HCT116 (cell line): ENCODE measurements at regions not wholly inside any gene's neighbourhood (a gene's known extent, or its start where the extent isn't known, plus 50 kb on each side); places are given as distances from the start of the nearest gene placed in this dataset.

Source experiments
- ATAC-seq: fragments of 200-7000 bp; cut with Tn5 transposase; 2 replicates; pipeline ENCODE4 v1.9.1; 2020; ENCODE audit warnings: mild to moderate bottlenecking, moderate library complexity
- BruUV-seq: library from RNA; stranded (reverse); fragments of 400-500 nt; replicated peaks from 2 replicates; lab custom pipeline; 2021; lab: Mats Ljungman, UMichigan
- CTCF ChIA-PET: fragments of 300-600 bp; sonication (Branson Sonifier 250); formaldehyde crosslinking; loops from one replicate; lab custom pipeline; 2021; ENCODE audit warnings: antibody characterized with exemption; lab: Charles Lee
- POLR2A ChIA-PET: fragments of 300-600, 350-600 bp; sonication (Branson Sonifier 250); formaldehyde crosslinking; loops from one replicate; lab custom pipeline; 2021; ENCODE audit warnings: antibody characterized with exemption; lab: Charles Lee
- RAD21 ChIA-PET, 2 experiments: fragments of 300-600 bp; sonication (Branson Sonifier 250); formaldehyde crosslinking; loops; one replicate each; lab custom pipeline; 2023; ENCODE audit warnings: low total read pairs in 2 of 2; ENCODE audit not compliant: uncharacterized antibody in 2 of 2, unreplicated experiment in 2 of 2, low non-redundant PET in 1 of 2; lab: Charles Lee
- DNase-seq: peaks from one replicate; pipeline ENCODE4 v3.0.0-alpha.2; 2010; ENCODE audit warnings: low read depth, low spot score
- H2AFZ ChIP-seq: fragments of 200-600 bp; shearing (Covaris generic), sonication (generic); 2 replicates; pipeline ENCODE4 v1.6.1; 2017; ENCODE audit warnings: low read depth, mixed run types, mixed read lengths, antibody characterized with exemption, low read length; ENCODE audit not compliant: poor library complexity, severe bottlenecking
- H3K27ac ChIP-seq: 2 replicates; pipeline ENCODE4 v1.5.1; 2012; ENCODE audit warnings: low read depth, low read length
- H3K27me3 ChIP-seq: fragments of 200-600 bp; sonication (generic); 2 replicates; pipeline ENCODE4 v1.6.1; 2016; ENCODE audit warnings: mixed run types, low read length, mixed read lengths; ENCODE audit not compliant: insufficient read depth
- H3K36me3 ChIP-seq, 2 experiments: fragments of 200-500 bp in 1 of 2; fragments of 200-600 bp in 1 of 2; sonication (Bioruptor generic) in 1 of 2; sonication (generic) in 1 of 2; 2 replicates each; pipeline versions ENCODE4 v1.5.1 to v1.6.1; 2014 to 2016; ENCODE audit warnings: low read length in 2 of 2, inconsistent platforms in 1 of 2, mixed read lengths in 1 of 2, mixed run types in 1 of 2; ENCODE audit not compliant: insufficient read depth in 2 of 2, control insufficient read depth in 1 of 2
- H3K4me1 ChIP-seq, 2 experiments: fragments of 200-600 bp in 1 of 2; sonication (generic) in 1 of 2; 2 replicates each; pipeline versions ENCODE4 v1.5.1 to v1.6.1; 2012 to 2017; ENCODE audit warnings: low read length in 2 of 2, inconsistent platforms in 1 of 2, mild to moderate bottlenecking in 1 of 2, mixed read lengths in 1 of 2, mixed run types in 1 of 2, moderate library complexity in 1 of 2; ENCODE audit not compliant: insufficient read depth in 2 of 2, control insufficient read depth in 1 of 2
- H3K4me2 ChIP-seq: fragments of 200-600 bp; sonication (generic); 2 replicates; pipeline ENCODE4 v1.6.1; 2017; ENCODE audit warnings: mixed run types, low read length, mixed read lengths
- H3K4me3 ChIP-seq, 2 experiments: fragments of 200-600 bp in 1 of 2; sonication (generic) in 1 of 2; replicated peaks in 1 of 2; 2 replicates each; pipeline ENCODE4 v1.5.1; 2011 to 2016; ENCODE audit warnings: low read length in 2 of 2, control low read depth in 1 of 2, low read depth in 1 of 2, mild to moderate bottlenecking in 1 of 2, mixed read lengths in 1 of 2, mixed run types in 1 of 2
- H3K79me2 ChIP-seq: fragments of 200-600 bp; sonication (generic); 2 replicates; pipeline ENCODE4 v1.6.1; 2017; ENCODE audit warnings: mild to moderate bottlenecking, mixed run types, low read length, moderate library complexity, mixed read lengths; ENCODE audit not compliant: insufficient read depth
- H3K9ac ChIP-seq: fragments of 200-600 bp; sonication (generic); 2 replicates; pipeline ENCODE4 v1.6.1; 2016; ENCODE audit warnings: low read length, mixed read lengths
- H3K9me2 ChIP-seq: fragments of 200-600 bp; sonication (generic), shearing (Covaris generic); 2 replicates; pipeline ENCODE4 v1.6.1; 2017; ENCODE audit warnings: mixed run types, mild to moderate bottlenecking, moderate library complexity; ENCODE audit not compliant: insufficient read depth
- H3K9me3 ChIP-seq, 2 experiments: fragments of 200-500 bp in 1 of 2; fragments of 200-600 bp in 1 of 2; sonication (Bioruptor generic) in 1 of 2; sonication (generic) in 1 of 2; 2 replicates each; pipeline ENCODE4 v1.6.1; 2014 to 2017; ENCODE audit warnings: low read length in 2 of 2, mixed read lengths in 2 of 2, inconsistent platforms in 1 of 2, low read depth in 1 of 2, mild to moderate bottlenecking in 1 of 2, mixed run types in 1 of 2, moderate library complexity in 1 of 2; ENCODE audit not compliant: control insufficient read depth in 1 of 2, insufficient read depth in 1 of 2
- H4K20me1 ChIP-seq: fragments of 200-600 bp; sonication (generic), shearing (Covaris generic); 2 replicates; pipeline ENCODE4 v1.6.1; 2017; ENCODE audit warnings: mixed run types, mild to moderate bottlenecking, moderate library complexity; ENCODE audit not compliant: insufficient read depth
- CBX3 ChIP-seq: IDR thresholded peaks from 2 replicates; pipeline ENCODE4 v1.6.1; 2012; ENCODE audit warnings: low read depth
- EGR1 ChIP-seq: IDR thresholded peaks from 2 replicates; pipeline ENCODE4 v1.6.1; 2012; ENCODE audit warnings: low read depth
- ELF1 ChIP-seq: IDR thresholded peaks from 2 replicates; pipeline ENCODE4 v1.6.1; 2012; ENCODE audit warnings: low read depth, borderline replicate concordance
- EZH2 ChIP-seq: fragments of 200-600 bp; sonication (generic); IDR thresholded peaks from 2 replicates; pipeline ENCODE4 v1.6.1; 2017; ENCODE audit warnings: antibody characterized with exemption, mixed run types
- EZH2phosphoT487 ChIP-seq: fragments of 200-600 bp; IDR thresholded peaks from 2 replicates; pipeline ENCODE4 v1.6.1; 2018; ENCODE audit warnings: antibody characterized with exemption, borderline replicate concordance
- FOSL1 ChIP-seq: IDR thresholded peaks from 2 replicates; pipeline ENCODE4 v1.6.1; 2012; ENCODE audit warnings: low read depth
- JUND ChIP-seq: IDR thresholded peaks from 2 replicates; pipeline ENCODE4 v1.6.1; 2012
- POLR2A ChIP-seq: IDR thresholded peaks from 2 replicates; pipeline ENCODE4 v1.7.0; 2011; ENCODE audit warnings: borderline replicate concordance; ENCODE audit not compliant: insufficient read depth, insufficient read length; ENCODE audit errors: extremely low read depth
- RAD21 ChIP-seq: IDR thresholded peaks from 2 replicates; pipeline ENCODE4 v1.6.1; 2012; ENCODE audit warnings: low read depth, mild to moderate bottlenecking
- SIN3A ChIP-seq: IDR thresholded peaks from 2 replicates; pipeline ENCODE4 v1.6.1; 2012; ENCODE audit warnings: low read depth
- SP1 ChIP-seq: IDR thresholded peaks from 2 replicates; pipeline ENCODE4 v1.6.1; 2012; ENCODE audit warnings: low read depth
- SRF ChIP-seq: IDR thresholded peaks from 2 replicates; pipeline ENCODE4 v1.6.1; 2012; ENCODE audit warnings: low read depth
- TCF7L2 ChIP-seq: IDR thresholded peaks from 2 replicates; pipeline ENCODE4 v1.7.0; 2011; ENCODE audit warnings: borderline replicate concordance, inconsistent platforms; ENCODE audit not compliant: insufficient read depth, insufficient read length; ENCODE audit errors: extremely low read depth
- ZNF274 ChIP-seq: fragments of 200-500 bp; sonication (Bioruptor generic); IDR thresholded peaks from 2 replicates; pipeline ENCODE4 v1.6.1; 2014; ENCODE audit warnings: mild to moderate bottlenecking, low read depth, low read length, inconsistent platforms
- intact Hi-C: fragments of 100-400 bp; cut with micrococcal nuclease; formaldehyde crosslinking; loops from 2 replicates; pipeline ENCODE4 v1.10.0; 2022
- TF ChIP-seq, protein P1 (sequence below), 3 experiments: fragments of 200-600 bp in 1 of 3; sonication (generic) in 1 of 3; IDR thresholded peaks in 2 of 3; conservative IDR thresholded peaks in 1 of 3; 2 replicates each; pipeline ENCODE4 v1.5.1; 2012 to 2017; ENCODE audit warnings: low read depth in 2 of 3, low read length in 2 of 3, antibody characterized with exemption in 1 of 3, borderline replicate concordance in 1 of 3, control low read depth in 1 of 3, mild to moderate bottlenecking in 1 of 3, mixed read lengths in 1 of 3, mixed run types in 1 of 3, moderate library complexity in 1 of 3; ENCODE audit not compliant: insufficient read depth in 1 of 3
- TF ChIP-seq, protein P2 (sequence below): IDR thresholded peaks from 2 replicates; pipeline ENCODE4 v1.6.1; 2012
- TF ChIP-seq, protein P3 (sequence below): IDR thresholded peaks from 2 replicates; pipeline ENCODE4 v1.6.1; 2011; ENCODE audit warnings: mild to moderate bottlenecking, low read length, moderate library complexity; ENCODE audit not compliant: insufficient replicate concordance; ENCODE audit errors: extremely low read depth

DNA sequence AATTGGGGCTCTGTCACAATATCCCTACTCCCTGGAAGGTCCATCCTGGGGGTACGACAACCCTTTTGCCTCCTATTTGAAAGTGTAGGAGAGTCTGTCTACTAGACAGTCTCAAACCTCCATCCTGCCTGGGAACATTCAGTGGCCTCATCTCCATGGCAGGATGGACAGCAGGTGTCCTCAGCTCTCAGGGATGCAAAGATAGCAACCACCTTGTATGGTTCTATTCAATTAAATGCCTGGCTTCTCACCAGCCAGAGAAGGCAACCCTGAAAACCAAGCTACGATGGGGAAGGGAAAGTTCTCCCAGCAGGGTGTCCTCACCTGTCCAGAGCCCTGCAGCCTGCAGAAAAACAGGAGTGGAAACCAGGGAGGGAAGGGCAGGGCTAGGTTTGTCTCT is 164.9 kb downstream of the MIAT start:
- Histone ChIP-seq H3K4me1 (no peaks in the 10 kb centered on the region), H3K4me2 (no peak overlapping the region), H3K9me2 (no peaks in the 10 kb centered on the region), H2AFZ (no peak overlapping the region), H4K20me1 (no peaks in the 10 kb centered on the region), H3K36me3 (no peaks in the 10 kb centered on the region), H3K9me3 (no peaks in the 10 kb centered on the region), H3K27ac (no peak overlapping the region), H3K4me3 (no peak overlapping the region), H3K9ac (no peak overlapping the region), H3K27me3 (peaks cover 63% of the 10 kb centered on the region), H3K79me2 (no peaks in the 10 kb centered on the region)
- TF ChIP-seq JUND (no peak), RAD21 (no peak), ZNF274 (no peak), EGR1 (no peak), FOSL1 (no peak), EZH2 (no peak), TCF7L2 (no peak)
- TF ChIP-seq, protein P1, sequence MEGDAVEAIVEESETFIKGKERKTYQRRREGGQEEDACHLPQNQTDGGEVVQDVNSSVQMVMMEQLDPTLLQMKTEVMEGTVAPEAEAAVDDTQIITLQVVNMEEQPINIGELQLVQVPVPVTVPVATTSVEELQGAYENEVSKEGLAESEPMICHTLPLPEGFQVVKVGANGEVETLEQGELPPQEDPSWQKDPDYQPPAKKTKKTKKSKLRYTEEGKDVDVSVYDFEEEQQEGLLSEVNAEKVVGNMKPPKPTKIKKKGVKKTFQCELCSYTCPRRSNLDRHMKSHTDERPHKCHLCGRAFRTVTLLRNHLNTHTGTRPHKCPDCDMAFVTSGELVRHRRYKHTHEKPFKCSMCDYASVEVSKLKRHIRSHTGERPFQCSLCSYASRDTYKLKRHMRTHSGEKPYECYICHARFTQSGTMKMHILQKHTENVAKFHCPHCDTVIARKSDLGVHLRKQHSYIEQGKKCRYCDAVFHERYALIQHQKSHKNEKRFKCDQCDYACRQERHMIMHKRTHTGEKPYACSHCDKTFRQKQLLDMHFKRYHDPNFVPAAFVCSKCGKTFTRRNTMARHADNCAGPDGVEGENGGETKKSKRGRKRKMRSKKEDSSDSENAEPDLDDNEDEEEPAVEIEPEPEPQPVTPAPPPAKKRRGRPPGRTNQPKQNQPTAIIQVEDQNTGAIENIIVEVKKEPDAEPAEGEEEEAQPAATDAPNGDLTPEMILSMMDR (IDR thresholded peaks at IDR 0.05 in 2 of 3, conservative IDR thresholded peaks at IDR 0.05 in 1 of 3; ENCODE audit: borderline replicate concordance in 1 of 3, insufficient read depth in 1 of 3, low read depth in 2 of 3, low read length in 2 of 3): no peak
- DNase-seq (no peak), ATAC-seq (no peak; the same call in 1 of the 2 replicates)
- ChIA-PET POLR2A (no interaction called here), CTCF (no interaction called here), RAD21 (no interaction called here)
- intact Hi-C loops: no loop called here
- no TSS peak for BruUV-seq

DNA sequence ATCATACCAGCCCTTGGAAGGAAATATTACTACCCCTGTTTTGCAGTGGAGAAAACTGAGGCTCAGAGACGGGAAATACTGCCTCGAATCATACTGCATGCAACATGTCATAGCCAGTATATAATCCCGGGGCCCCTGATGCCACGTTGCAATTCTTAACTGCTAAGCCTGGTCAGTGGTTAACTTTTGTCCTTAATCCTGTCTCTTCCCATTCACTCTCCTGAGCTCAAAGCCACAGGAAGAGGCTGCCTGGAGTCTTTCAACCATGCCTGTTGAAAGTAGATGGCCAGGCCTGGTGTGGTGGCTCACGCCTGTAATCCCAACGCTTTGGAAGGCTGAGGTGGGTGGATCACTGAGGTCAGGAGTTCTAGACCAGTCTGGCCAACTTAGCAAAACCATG is 166.6 kb downstream of the MIAT start:
- Histone ChIP-seq H3K4me3 (no peak overlapping the region), H3K9me2 (no peaks in the 10 kb centered on the region), H3K79me2 (no peaks in the 10 kb centered on the region), H3K27ac (no peak overlapping the region), H3K27me3 (peaks cover 48% of the 10 kb centered on the region), H4K20me1 (no peaks in the 10 kb centered on the region), H3K36me3 (no peaks in the 10 kb centered on the region), H2AFZ (no peak overlapping the region), H3K4me2 (no peak overlapping the region), H3K4me1 (no peaks in the 10 kb centered on the region), H3K9me3 (no peaks in the 10 kb centered on the region), H3K9ac (no peak overlapping the region)
- ATAC-seq (no peak), DNase-seq (no peak)
- intact Hi-C loops: no loop called here
- ChIA-PET POLR2A (no interaction called here), RAD21 (no interaction called here), CTCF (no interaction called here)
- no TSS peak for BruUV-seq
- no peak for TF ChIP-seq ZNF274
- no peak for TF ChIP-seq JUND
- no peak for TF ChIP-seq RAD21
- no peak for TF ChIP-seq ELF1
- no peak for TF ChIP-seq SP1
- TF ChIP-seq SRF: no peak
- no peak for TF ChIP-seq EZH2
- no peak for TF ChIP-seq POLR2A
- TF ChIP-seq, protein P2, sequence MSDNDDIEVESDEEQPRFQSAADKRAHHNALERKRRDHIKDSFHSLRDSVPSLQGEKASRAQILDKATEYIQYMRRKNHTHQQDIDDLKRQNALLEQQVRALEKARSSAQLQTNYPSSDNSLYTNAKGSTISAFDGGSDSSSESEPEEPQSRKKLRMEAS: no peak
- no peak for TF ChIP-seq EZH2phosphoT487
- TF ChIP-seq, protein P3, sequence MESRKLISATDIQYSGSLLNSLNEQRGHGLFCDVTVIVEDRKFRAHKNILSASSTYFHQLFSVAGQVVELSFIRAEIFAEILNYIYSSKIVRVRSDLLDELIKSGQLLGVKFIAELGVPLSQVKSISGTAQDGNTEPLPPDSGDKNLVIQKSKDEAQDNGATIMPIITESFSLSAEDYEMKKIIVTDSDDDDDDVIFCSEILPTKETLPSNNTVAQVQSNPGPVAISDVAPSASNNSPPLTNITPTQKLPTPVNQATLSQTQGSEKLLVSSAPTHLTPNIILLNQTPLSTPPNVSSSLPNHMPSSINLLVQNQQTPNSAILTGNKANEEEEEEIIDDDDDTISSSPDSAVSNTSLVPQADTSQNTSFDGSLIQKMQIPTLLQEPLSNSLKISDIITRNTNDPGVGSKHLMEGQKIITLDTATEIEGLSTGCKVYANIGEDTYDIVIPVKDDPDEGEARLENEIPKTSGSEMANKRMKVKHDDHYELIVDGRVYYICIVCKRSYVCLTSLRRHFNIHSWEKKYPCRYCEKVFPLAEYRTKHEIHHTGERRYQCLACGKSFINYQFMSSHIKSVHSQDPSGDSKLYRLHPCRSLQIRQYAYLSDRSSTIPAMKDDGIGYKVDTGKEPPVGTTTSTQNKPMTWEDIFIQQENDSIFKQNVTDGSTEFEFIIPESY: no peak
- TF ChIP-seq CBX3: no peak
- no peak for TF ChIP-seq FOSL1
- TF ChIP-seq TCF7L2: no peak
- TF ChIP-seq SIN3A: no peak
